ENCODE measurements at regions not wholly inside any gene's neighbourhood (a gene's known extent, or its start where the extent isn't known, plus 50 kb on each side); places are given as distances from the start of the nearest gene placed in this dataset.

- peak; percentile 23 for DNase-seq
Observed at GRCh38 chr4:67106861-67107460, 438.3 kb downstream of the CENPC start.

DNA sequence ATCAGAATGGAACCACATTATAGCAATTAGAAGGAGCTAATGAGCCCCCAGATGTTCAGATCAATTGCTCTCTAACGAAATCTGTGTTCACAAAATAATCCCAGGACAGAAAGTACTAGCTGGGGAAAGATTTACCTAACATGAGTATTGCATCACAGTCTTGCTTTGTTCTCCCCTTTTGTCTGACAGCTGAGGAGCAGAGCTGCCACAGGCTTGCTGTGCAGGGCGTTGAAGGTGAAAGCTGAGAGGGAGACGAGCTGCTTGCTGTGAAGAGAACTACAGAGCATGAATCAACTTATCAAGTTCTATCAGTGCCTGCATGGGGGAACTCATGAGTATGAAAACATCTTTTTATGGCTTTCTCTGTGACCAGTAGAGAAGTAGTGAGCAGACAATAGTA, 441.2 kb downstream of the CENPC start:
- no peak for DNase-seq

DNA sequence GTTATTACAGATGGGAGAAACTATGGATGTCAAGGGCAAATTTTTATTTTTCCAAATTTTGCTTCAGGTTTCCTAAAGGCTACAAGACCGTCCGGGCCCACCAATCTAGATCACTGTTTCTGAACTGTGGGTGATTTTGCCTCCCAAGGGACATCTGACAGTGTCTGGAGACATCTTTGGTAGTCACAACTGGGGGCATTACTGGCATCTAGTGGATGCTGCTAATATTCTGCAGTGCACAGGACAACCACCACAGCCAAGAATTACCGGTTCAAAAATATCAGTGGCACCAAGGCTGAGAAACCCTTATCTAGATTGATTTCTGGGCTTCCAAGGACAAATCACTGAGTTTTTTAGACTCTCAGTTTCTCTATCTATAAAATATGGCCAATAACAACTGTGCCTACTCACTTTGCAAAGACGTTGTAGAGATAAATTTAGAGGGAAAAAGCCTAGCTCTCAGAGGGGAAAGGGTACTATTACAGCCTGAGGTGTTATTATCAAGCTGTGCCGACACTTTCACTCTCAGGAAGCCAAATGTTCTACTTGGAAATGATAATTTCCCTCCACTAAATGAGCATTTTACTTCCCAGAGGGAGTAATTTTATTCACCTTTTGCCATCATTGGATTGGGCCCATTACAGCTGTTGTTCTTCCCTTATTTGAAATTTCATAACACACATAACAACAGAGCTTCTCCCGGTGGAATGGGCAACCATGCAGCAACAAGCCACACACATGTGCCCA, 442.1 kb downstream of the CENPC start:
- no peak for DNase-seq

DNA sequence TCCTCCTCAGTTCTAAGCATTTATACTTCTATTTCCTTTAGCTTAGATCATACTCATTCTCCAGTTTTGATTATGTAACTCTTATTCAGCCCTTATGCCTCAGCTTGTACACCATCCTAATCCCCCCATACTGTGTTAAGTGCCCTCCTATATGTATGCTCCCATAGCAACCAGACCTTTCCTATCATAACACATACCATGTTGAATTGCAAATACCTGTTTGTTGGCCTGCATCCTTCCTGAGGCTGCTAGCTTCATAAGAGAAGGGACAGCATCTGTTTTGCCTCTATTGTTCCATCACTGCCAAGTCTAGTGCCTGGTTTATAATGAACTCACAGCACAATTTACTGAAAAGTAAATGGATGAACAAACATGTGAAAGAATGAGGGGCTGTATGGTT, 443.7 kb downstream of the CENPC start:
- DNase-seq: no peak

DNA sequence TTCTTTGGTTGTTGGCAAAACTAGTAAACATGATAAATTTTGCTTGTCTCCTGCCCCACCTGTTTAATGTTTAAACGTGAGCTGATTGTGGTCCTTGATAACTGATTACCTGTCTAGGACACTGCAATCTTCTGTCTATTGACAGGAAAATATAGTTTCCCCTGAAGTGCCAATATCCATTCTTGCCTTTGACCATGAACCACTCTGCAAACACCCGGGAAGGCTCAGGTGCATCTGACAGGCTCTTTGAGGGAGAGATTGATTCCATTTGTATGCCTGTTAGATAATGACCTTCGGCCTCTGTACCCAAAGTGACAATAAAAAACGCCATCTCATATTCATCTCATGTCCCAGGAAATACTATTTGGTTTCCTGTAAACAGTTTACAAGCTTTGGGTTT, 453.0 kb downstream of the CENPC start:
- DNase-seq: no peak

- no peak for DNase-seq
Observed at GRCh38 chr4:67091673-67092072, 453.6 kb downstream of the CENPC start.

DNA sequence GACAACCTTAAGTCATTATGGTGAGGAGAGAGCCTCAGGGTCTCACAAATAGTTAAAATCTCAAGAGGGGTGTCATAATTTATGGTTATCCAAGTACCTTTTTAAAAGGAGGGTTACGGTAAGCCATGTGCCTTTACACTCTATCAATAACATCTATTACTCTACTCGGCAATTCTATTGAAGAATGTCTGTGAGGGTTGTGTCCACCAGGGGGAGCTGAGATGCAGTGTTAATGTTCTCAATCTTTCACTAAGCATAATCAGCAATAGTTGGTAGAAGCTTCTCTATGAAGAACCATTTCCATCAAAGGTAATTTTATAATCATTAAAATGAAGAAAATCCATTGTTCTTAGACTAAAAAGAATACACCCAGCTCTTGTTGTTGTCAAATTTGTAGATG, 457.4 kb downstream of the CENPC start:
- DNase-seq: peak; percentile 81

- no peak for DNase-seq
Observed at GRCh38 chr4:67084783-67085182, 460.5 kb downstream of the CENPC start.

GRCh38 chr4:67083496-67083895, 461.8 kb downstream of the CENPC start:
- no peak for DNase-seq

DNA sequence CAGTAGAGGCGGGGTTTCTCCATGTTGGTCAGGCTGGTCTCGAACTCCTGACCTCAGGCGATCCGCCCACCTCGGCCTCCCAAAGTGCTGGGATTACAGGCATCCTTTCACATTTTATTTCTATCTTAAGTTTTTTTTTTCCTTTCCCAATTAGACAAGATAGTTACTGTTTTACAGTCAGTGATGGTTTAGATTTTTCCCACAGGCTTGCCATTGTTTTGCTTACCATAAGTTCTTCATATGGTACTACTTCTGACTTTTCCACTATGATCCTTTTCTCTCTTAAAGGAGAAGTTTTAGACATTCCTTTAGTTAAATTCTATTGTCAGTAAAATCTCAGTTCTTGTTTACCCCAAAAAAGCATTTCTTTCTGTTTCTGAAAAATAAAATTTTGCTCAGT, 462.6 kb downstream of the CENPC start:
- DNase-seq: no peak

- DNase-seq: no peak
Observed at GRCh38 chr4:67080046-67080557, 465.2 kb downstream of the CENPC start.

DNA sequence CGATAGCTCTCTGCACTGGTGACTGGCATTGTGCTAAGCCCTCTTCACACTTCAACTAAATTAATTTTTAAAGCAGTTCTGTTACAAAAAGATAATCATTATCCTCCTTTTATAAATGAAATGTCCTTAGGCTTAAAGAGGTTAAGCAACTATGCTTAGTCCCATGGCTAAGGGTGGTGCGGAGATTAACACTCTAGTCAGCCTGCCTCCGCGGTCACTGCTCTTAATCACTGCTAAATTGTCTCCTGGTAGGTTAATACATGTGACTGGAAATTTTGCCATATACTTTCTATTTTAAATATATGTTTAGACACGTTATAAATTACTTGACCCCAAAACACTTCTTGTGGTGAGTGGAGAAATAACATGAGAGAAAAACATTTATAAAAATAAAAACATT, 473.7 kb downstream of the CENPC start:
- no peak for DNase-seq

DNA sequence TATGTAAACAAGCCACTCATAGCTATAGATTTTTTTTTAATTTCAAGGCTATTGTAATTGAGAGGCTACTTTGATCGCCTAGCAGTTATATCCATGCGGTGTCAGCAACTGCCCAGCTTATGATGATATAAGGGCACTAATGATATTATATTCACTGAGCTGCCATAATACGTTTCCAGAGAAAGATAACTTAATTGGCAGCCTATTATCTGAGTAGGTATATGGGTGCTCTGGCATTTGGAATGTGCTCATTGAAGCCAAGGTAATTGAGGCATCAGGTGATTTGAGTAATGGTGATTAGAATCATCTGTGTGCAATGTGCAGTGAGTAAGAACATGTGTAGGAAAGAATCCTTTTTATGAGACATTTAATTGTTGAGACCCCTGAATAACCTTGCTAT, 490.0 kb downstream of the CENPC start:
- no peak for DNase-seq

DNA sequence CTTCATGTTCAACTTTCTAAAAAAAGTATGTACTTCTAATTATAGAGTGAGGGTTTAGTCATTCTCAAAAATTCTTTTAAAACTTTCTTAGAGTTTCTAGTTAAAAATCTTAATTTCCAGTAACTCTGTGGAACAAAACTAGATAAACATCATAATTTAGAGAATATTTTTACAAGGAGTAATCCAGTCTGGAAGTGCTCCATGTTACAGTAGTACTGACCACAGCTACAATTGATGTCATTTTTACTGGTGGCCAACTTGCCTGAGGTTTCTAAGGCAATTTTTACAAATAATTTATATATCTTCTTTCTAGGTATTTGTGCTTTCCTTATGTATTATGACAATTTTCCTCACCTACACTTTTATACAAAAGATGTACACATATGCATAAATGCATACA, 490.4 kb downstream of the CENPC start:
- DNase-seq: no peak

DNA sequence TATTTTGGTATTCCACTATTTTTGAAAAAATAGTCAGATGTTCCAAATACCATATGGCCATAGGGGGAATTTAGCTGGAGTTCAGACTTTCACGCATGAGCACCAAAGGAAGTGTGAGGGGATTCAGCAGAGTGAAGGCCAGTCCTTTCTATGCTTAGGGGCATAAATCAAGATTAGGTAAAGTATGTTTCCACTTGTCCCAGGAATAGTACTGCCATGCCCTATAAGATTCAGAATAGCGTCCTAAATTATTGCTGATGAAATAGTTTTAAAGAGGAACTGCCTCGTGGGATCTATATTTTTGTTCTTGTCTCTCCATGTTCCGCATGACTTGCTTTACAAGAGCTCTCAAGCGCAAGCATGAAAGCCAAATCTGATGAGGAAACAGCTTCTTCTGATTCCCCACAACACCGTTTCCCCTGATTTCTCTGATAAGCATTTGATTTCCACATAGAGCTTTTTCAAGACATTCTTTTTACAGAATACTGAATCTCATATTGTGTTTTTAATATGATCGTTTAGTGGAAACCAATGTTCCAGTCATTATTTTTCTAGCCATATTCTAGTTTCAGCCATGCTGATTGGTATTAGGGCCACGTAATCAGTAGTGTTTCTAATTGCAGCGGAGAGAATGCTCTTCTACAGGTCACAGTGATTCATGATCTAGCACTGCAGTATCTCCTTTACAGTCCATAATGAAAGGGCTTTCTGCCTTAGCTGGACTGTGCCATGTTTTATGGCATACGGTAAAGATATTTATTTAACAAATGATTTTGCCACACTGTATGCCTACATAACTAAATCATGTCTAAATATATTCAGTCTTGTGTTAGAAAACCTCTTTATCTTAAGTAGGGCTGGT, 492.3 kb downstream of the CENPC start:
- DNase-seq: no peak

GRCh38 chr4:67051000-67051789, 494.1 kb downstream of the CENPC start:
- no peak for DNase-seq

DNA sequence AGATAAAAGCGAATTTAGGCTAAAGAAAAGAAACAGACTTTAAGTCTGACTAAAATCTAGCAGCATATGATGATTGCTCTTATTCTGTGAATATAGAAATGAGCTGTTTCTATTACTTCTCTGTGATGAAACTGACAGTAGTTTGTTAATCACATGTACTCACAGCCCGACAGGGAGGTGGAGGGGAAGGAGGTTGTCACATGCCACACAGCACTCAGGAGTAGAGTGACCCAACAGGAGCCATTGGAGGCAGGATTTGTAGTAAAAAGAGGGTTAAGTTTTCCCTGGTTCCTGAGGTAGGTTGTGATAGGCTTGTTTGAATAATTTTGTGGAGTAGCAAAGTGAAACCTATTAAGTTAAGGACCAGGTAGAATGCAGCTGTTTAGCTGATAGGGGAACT, 495.9 kb downstream of the CENPC start:
- peak; percentile 24 for DNase-seq

- no peak for DNase-seq
Observed at GRCh38 chr4:67048530-67048929, 496.8 kb downstream of the CENPC start.

- DNase-seq: no peak
Observed at GRCh38 chr4:67040315-67040714, 505.0 kb downstream of the CENPC start.

- no peak for DNase-seq
Observed at GRCh38 chr4:67038228-67038566, 507.1 kb downstream of the CENPC start.

DNA sequence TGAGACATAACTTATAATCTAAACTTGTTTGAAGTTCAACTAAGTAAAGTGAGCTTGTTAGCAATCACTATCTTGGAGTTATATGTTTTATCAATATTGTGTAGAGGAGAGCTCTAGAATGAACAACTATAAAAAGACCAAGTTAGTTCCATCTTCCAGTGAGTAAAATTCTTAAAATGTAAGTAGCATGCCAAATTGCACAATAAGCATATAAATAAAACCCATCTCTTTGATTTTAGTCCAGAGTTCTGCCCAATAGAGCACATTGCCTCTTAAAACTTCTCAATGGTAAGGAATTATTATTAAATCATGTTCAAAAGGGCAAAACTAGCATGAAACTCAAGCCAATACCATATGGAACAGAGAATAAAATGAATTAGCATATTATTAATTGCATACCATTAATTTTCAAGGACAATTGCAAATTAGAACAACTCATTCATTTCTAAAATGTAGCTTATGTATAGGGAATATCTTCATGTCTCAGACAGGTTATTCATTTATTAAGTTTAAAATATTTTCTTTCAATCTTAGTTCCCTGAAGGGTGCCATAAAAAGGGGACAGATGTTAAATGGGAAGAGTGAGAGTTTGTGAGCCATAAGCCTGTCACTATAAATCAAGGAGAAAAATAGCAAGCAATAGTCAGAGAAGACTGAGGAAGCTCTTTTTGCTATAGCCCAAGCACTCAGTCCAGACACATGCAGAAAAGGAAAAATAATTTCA, 507.6 kb downstream of the CENPC start:
- DNase-seq: no peak

GRCh38 chr4:67036791-67037190, 508.5 kb downstream of the CENPC start:
- DNase-seq: no peak

Data from OCI-M1 (cell line).